ENCODE measurements at regions not wholly inside any gene's neighbourhood (a gene's known extent, or its start where the extent isn't known, plus 50 kb on each side); places are given as distances from the start of the nearest gene placed in this dataset.
"Not testable (repeated sequence)": the region's sequence is repeated elsewhere in the genome, so short reads cannot be mapped to it uniquely, and the experiment has no call there.

- no peak overlapping the region for H3K4me3 ChIP-seq (ENCODE audit: low read depth in 1 of 5, low read length in 5 of 5)
- no peak overlapping the region for H3K27ac ChIP-seq (ENCODE audit: low read depth, low read length)
- no peak overlapping the region for H3K9ac ChIP-seq (ENCODE audit: low read length in 5 of 5)
- no peaks in the 10 kb centered on the region for H3K9me3 ChIP-seq (ENCODE audit: control insufficient read depth in 5 of 5, low read length in 5 of 5)
- peaks cover 0 to 6% (median 0%) of the 10 kb centered on the region in 5 donors for H3K4me1 ChIP-seq (ENCODE audit: control insufficient read depth in 5 of 5, insufficient read depth in 5 of 5, low read length in 5 of 5)
- H3K27me3 ChIP-seq (ENCODE audit: control insufficient read depth in 5 of 5, insufficient read depth in 4 of 5, low read length in 5 of 5) = no peaks in the 10 kb centered on the region
- H3K36me3 ChIP-seq (ENCODE audit: control insufficient read depth in 5 of 5, insufficient read depth in 5 of 5, low read length in 5 of 5) = no peaks in the 10 kb centered on the region
Observed at GRCh38 chr11:80722629-80723028, 1281.8 kb upstream of the TENM4 start.

- no peaks in the 10 kb centered on the region for H3K36me3 ChIP-seq (ENCODE audit: control insufficient read depth in 5 of 5, insufficient read depth in 5 of 5, low read length in 5 of 5)
- H3K9me3 ChIP-seq (ENCODE audit: control insufficient read depth in 5 of 5, low read length in 5 of 5) = no peaks in the 10 kb centered on the region
- no peak overlapping the region for H3K27ac ChIP-seq (ENCODE audit: low read depth, low read length)
- no peak overlapping the region for H3K9ac ChIP-seq (ENCODE audit: low read length in 5 of 5)
- no peak overlapping the region for H3K4me3 ChIP-seq (ENCODE audit: low read depth in 1 of 5, low read length in 5 of 5)
- peaks cover 0 to 6% (median 0%) of the 10 kb centered on the region in 5 donors for H3K4me1 ChIP-seq (ENCODE audit: control insufficient read depth in 5 of 5, insufficient read depth in 5 of 5, low read length in 5 of 5)
- no peaks in the 10 kb centered on the region for H3K27me3 ChIP-seq (ENCODE audit: control insufficient read depth in 5 of 5, insufficient read depth in 4 of 5, low read length in 5 of 5)
Observed at GRCh38 chr11:80720295-80720694, 1279.5 kb upstream of the TENM4 start.

- H3K9me3 ChIP-seq (ENCODE audit: control insufficient read depth in 5 of 5, low read length in 5 of 5) = no peaks in the 10 kb centered on the region
- no peaks in the 10 kb centered on the region for H3K36me3 ChIP-seq (ENCODE audit: control insufficient read depth in 5 of 5, insufficient read depth in 5 of 5, low read length in 5 of 5)
- H3K4me3 ChIP-seq (ENCODE audit: low read depth in 1 of 5, low read length in 5 of 5) = no peak overlapping the region
- no peak overlapping the region for H3K27ac ChIP-seq (ENCODE audit: low read depth, low read length)
- H3K9ac ChIP-seq (ENCODE audit: low read length in 5 of 5) = no peak overlapping the region
- H3K27me3 ChIP-seq (ENCODE audit: control insufficient read depth in 5 of 5, insufficient read depth in 4 of 5, low read length in 5 of 5) = no peaks in the 10 kb centered on the region
- peaks cover 0 to 6% (median 0%) of the 10 kb centered on the region in 5 donors for H3K4me1 ChIP-seq (ENCODE audit: control insufficient read depth in 5 of 5, insufficient read depth in 5 of 5, low read length in 5 of 5)
Observed at GRCh38 chr11:80719292-80719646, 1278.4 kb upstream of the TENM4 start.

GRCh38 chr11:80718611-80719291 lies 1277.9 kb upstream of the TENM4 start:
- Histone ChIP-seq H3K9ac (ENCODE audit: low read length in 5 of 5) (no peak overlapping the region), H3K9me3 (ENCODE audit: control insufficient read depth in 5 of 5, low read length in 5 of 5) (no peaks in the 10 kb centered on the region), H3K27me3 (ENCODE audit: control insufficient read depth in 5 of 5, insufficient read depth in 4 of 5, low read length in 5 of 5) (no peaks in the 10 kb centered on the region), H3K4me3 (ENCODE audit: low read depth in 1 of 5, low read length in 5 of 5) (no peak overlapping the region), H3K27ac (ENCODE audit: low read depth, low read length) (no peak overlapping the region), H3K4me1 (ENCODE audit: control insufficient read depth in 5 of 5, insufficient read depth in 5 of 5, low read length in 5 of 5) (peaks cover 0 to 6% (median 0%) of the 10 kb centered on the region in 5 donors), H3K36me3 (ENCODE audit: control insufficient read depth in 5 of 5, insufficient read depth in 5 of 5, low read length in 5 of 5) (no peaks in the 10 kb centered on the region)

GRCh38 chr11:80702264-80702663 lies 1261.4 kb upstream of the TENM4 start:
- H3K9me3 ChIP-seq (ENCODE audit: control insufficient read depth in 5 of 5, low read length in 5 of 5) = peaks cover 0 to 4% (median 0%) of the 10 kb centered on the region in 5 donors
- H3K27ac ChIP-seq (ENCODE audit: low read depth, low read length) = no peak overlapping the region
- H3K4me1 ChIP-seq (ENCODE audit: control insufficient read depth in 5 of 5, insufficient read depth in 5 of 5, low read length in 5 of 5) = no peaks in the 10 kb centered on the region
- no peak overlapping the region for H3K9ac ChIP-seq (ENCODE audit: low read length in 5 of 5)
- H3K27me3 ChIP-seq (ENCODE audit: control insufficient read depth in 5 of 5, insufficient read depth in 4 of 5, low read length in 5 of 5) = no peaks in the 10 kb centered on the region
- H3K36me3 ChIP-seq (ENCODE audit: control insufficient read depth in 5 of 5, insufficient read depth in 5 of 5, low read length in 5 of 5) = no peaks in the 10 kb centered on the region
- H3K4me3 ChIP-seq (ENCODE audit: low read depth in 1 of 5, low read length in 5 of 5) = no peak overlapping the region

- Histone ChIP-seq H3K4me1 (ENCODE audit: control insufficient read depth in 5 of 5, insufficient read depth in 5 of 5, low read length in 5 of 5) (no peaks in the 10 kb centered on the region), H3K27ac (ENCODE audit: low read depth, low read length) (no peak overlapping the region), H3K36me3 (ENCODE audit: control insufficient read depth in 5 of 5, insufficient read depth in 5 of 5, low read length in 5 of 5) (no peaks in the 10 kb centered on the region), H3K9me3 (ENCODE audit: control insufficient read depth in 5 of 5, low read length in 5 of 5) (no peaks in the 10 kb centered on the region), H3K4me3 (ENCODE audit: low read depth in 1 of 5, low read length in 5 of 5) (no peak overlapping the region), H3K27me3 (ENCODE audit: control insufficient read depth in 5 of 5, insufficient read depth in 4 of 5, low read length in 5 of 5) (no peaks in the 10 kb centered on the region), H3K9ac (ENCODE audit: low read length in 5 of 5) (no peak overlapping the region)
Observed at GRCh38 chr11:80700386-80700785, 1259.6 kb upstream of the TENM4 start.

- H3K9ac ChIP-seq (ENCODE audit: low read length in 5 of 5); H3K4me1 ChIP-seq (ENCODE audit: control insufficient read depth in 5 of 5, insufficient read depth in 5 of 5, low read length in 5 of 5); H3K36me3 ChIP-seq (ENCODE audit: control insufficient read depth in 5 of 5, insufficient read depth in 5 of 5, low read length in 5 of 5); H3K27me3 ChIP-seq (ENCODE audit: control insufficient read depth in 5 of 5, insufficient read depth in 4 of 5, low read length in 5 of 5); H3K9me3 ChIP-seq (ENCODE audit: control insufficient read depth in 5 of 5, low read length in 5 of 5); H3K4me3 ChIP-seq (ENCODE audit: low read depth in 1 of 5, low read length in 5 of 5); H3K27ac ChIP-seq (ENCODE audit: low read depth, low read length): not testable (repeated sequence)
Observed at GRCh38 chr11:80699406-80700177, 1258.8 kb upstream of the TENM4 start.

- no peaks in the 10 kb centered on the region for H3K9me3 ChIP-seq (ENCODE audit: control insufficient read depth in 5 of 5, low read length in 5 of 5)
- H3K27ac ChIP-seq (ENCODE audit: low read depth, low read length) = no peak overlapping the region
- H3K4me3 ChIP-seq (ENCODE audit: low read depth in 1 of 5, low read length in 5 of 5) = no peak overlapping the region
- H3K27me3 ChIP-seq (ENCODE audit: control insufficient read depth in 5 of 5, insufficient read depth in 4 of 5, low read length in 5 of 5) = no peaks in the 10 kb centered on the region
- no peak overlapping the region for H3K9ac ChIP-seq (ENCODE audit: low read length in 5 of 5)
- no peaks in the 10 kb centered on the region for H3K4me1 ChIP-seq (ENCODE audit: control insufficient read depth in 5 of 5, insufficient read depth in 5 of 5, low read length in 5 of 5)
- no peaks in the 10 kb centered on the region for H3K36me3 ChIP-seq (ENCODE audit: control insufficient read depth in 5 of 5, insufficient read depth in 5 of 5, low read length in 5 of 5)
Observed at GRCh38 chr11:80698637-80699036, 1257.8 kb upstream of the TENM4 start.

GRCh38 chr11:80694385-80694784 lies 1253.6 kb upstream of the TENM4 start:
- H3K27me3 ChIP-seq (ENCODE audit: control insufficient read depth in 5 of 5, insufficient read depth in 4 of 5, low read length in 5 of 5) = no peaks in the 10 kb centered on the region
- H3K9ac ChIP-seq (ENCODE audit: low read length in 5 of 5) = no peak overlapping the region

GRCh38 chr11:80687941-80688340 lies 1247.1 kb upstream of the TENM4 start:
- H3K4me1 ChIP-seq (ENCODE audit: control insufficient read depth in 5 of 5, insufficient read depth in 5 of 5, low read length in 5 of 5) = no peaks in the 10 kb centered on the region
- no peaks in the 10 kb centered on the region for H3K9me3 ChIP-seq (ENCODE audit: control insufficient read depth in 5 of 5, low read length in 5 of 5)
- H3K4me3 ChIP-seq (ENCODE audit: low read depth in 1 of 5, low read length in 5 of 5) = no peak overlapping the region
- no peak overlapping the region for H3K27ac ChIP-seq (ENCODE audit: low read depth, low read length)
- H3K36me3 ChIP-seq (ENCODE audit: control insufficient read depth in 5 of 5, insufficient read depth in 5 of 5, low read length in 5 of 5) = no peaks in the 10 kb centered on the region
- no peak overlapping the region for H3K9ac ChIP-seq (ENCODE audit: low read length in 5 of 5)
- H3K27me3 ChIP-seq (ENCODE audit: control insufficient read depth in 5 of 5, insufficient read depth in 4 of 5, low read length in 5 of 5) = no peaks in the 10 kb centered on the region

More at GRCh38 chr11:80694385-80694784, 1253.6 kb upstream of the TENM4 start:
- Histone ChIP-seq H3K27ac (ENCODE audit: low read depth, low read length) (no peak overlapping the region), H3K4me1 (ENCODE audit: control insufficient read depth in 5 of 5, insufficient read depth in 5 of 5, low read length in 5 of 5) (no peaks in the 10 kb centered on the region), H3K9me3 (ENCODE audit: control insufficient read depth in 5 of 5, low read length in 5 of 5) (no peaks in the 10 kb centered on the region), H3K36me3 (ENCODE audit: control insufficient read depth in 5 of 5, insufficient read depth in 5 of 5, low read length in 5 of 5) (no peaks in the 10 kb centered on the region), H3K4me3 (ENCODE audit: low read depth in 1 of 5, low read length in 5 of 5) (no peak overlapping the region)

All from subcutaneous abdominal adipose tissue (tissue), 5 donors.